ENCODE measurements at regions not wholly inside any gene's neighbourhood (a gene's known extent, or its start where the extent isn't known, plus 50 kb on each side); places are given as distances from the start of the nearest gene placed in this dataset.
"Not testable (repeated sequence)": the region's sequence is repeated elsewhere in the genome, so short reads cannot be mapped to it uniquely, and the experiment has no call there.

- Histone ChIP-seq H3K4me1 (ENCODE audit: control insufficient read depth, low read length) (no peaks in the 10 kb centered on the region), H3K4me2 (ENCODE audit: low read length) (no peak overlapping the region), H3K4me3 (ENCODE audit: low read length) (no peak overlapping the region), H3K79me2 (ENCODE audit: control insufficient read depth, low read length) (no peaks in the 10 kb centered on the region), H3K27ac (ENCODE audit: low read depth, low read length) (no peak overlapping the region), H3K9me2 (replicated peaks; ENCODE audit: control insufficient read depth, low read length) (no peaks in the 10 kb centered on the region), H3K9me3 (ENCODE audit: control insufficient read depth, insufficient read depth, low read length) (no peaks in the 10 kb centered on the region), H4K20me1 (ENCODE audit: control insufficient read depth, insufficient read depth, low read depth, low read length) (no peaks in the 10 kb centered on the region), H3K36me3 (ENCODE audit: control insufficient read depth, low read length) (no peaks in the 10 kb centered on the region), H3K27me3 (ENCODE audit: control insufficient read depth, low read length) (no peaks in the 10 kb centered on the region), H3F3A (ENCODE audit: control insufficient read depth, insufficient read depth) (no peaks in the 10 kb centered on the region)
- TF ChIP-seq CTCF (IDR thresholded peaks at IDR 0.05; ENCODE audit: low read depth, low read length, poor library complexity, severe bottlenecking), result no peak
- no peak for TF ChIP-seq EZH2phosphoT487 (IDR thresholded peaks at IDR 0.05; ENCODE audit: borderline replicate concordance, low read length)
Observed at GRCh38 chr13:103466761-103467160, 400.5 kb upstream of the SLC10A2 start.

- H3K36me3 ChIP-seq (ENCODE audit: control insufficient read depth, low read length); H3K4me1 ChIP-seq (ENCODE audit: control insufficient read depth, low read length); H3K27ac ChIP-seq (ENCODE audit: low read depth, low read length); H3K4me3 ChIP-seq (ENCODE audit: low read length); H3K9me2 ChIP-seq (replicated peaks; ENCODE audit: control insufficient read depth, low read length); H3K79me2 ChIP-seq (ENCODE audit: control insufficient read depth, low read length); H3K9me3 ChIP-seq (ENCODE audit: control insufficient read depth, insufficient read depth, low read length); H3F3A ChIP-seq (ENCODE audit: control insufficient read depth, insufficient read depth); H3K27me3 ChIP-seq (ENCODE audit: control insufficient read depth, low read length); H4K20me1 ChIP-seq (ENCODE audit: control insufficient read depth, insufficient read depth, low read depth, low read length); H3K4me2 ChIP-seq (ENCODE audit: low read length): not testable (repeated sequence)
Observed at GRCh38 chr13:103460246-103460645, 394.0 kb upstream of the SLC10A2 start.

- not testable (repeated sequence) for H3K9me2 ChIP-seq (replicated peaks; ENCODE audit: control insufficient read depth, low read length); H3K4me2 ChIP-seq (ENCODE audit: low read length); H3F3A ChIP-seq (ENCODE audit: control insufficient read depth, insufficient read depth); H3K27me3 ChIP-seq (ENCODE audit: control insufficient read depth, low read length); H3K4me3 ChIP-seq (ENCODE audit: low read length); H3K79me2 ChIP-seq (ENCODE audit: control insufficient read depth, low read length); H3K36me3 ChIP-seq (ENCODE audit: control insufficient read depth, low read length); H3K4me1 ChIP-seq (ENCODE audit: control insufficient read depth, low read length); H4K20me1 ChIP-seq (ENCODE audit: control insufficient read depth, insufficient read depth, low read depth, low read length); H3K27ac ChIP-seq (ENCODE audit: low read depth, low read length); H3K9me3 ChIP-seq (ENCODE audit: control insufficient read depth, insufficient read depth, low read length)
Observed at GRCh38 chr13:103457050-103457449, 390.8 kb upstream of the SLC10A2 start.

GRCh38 chr13:103451656-103452055 is 385.4 kb upstream of the SLC10A2 start:
- Histone ChIP-seq H3K27me3 (ENCODE audit: control insufficient read depth, low read length) (no peaks in the 10 kb centered on the region), H3K79me2 (ENCODE audit: control insufficient read depth, low read length) (no peaks in the 10 kb centered on the region), H3K4me2 (ENCODE audit: low read length) (no peak overlapping the region), H3K27ac (ENCODE audit: low read depth, low read length) (no peak overlapping the region), H3K9me3 (ENCODE audit: control insufficient read depth, insufficient read depth, low read length) (no peaks in the 10 kb centered on the region), H3F3A (ENCODE audit: control insufficient read depth, insufficient read depth) (no peaks in the 10 kb centered on the region), H4K20me1 (ENCODE audit: control insufficient read depth, insufficient read depth, low read depth, low read length) (no peaks in the 10 kb centered on the region), H3K36me3 (ENCODE audit: control insufficient read depth, low read length) (no peaks in the 10 kb centered on the region), H3K9me2 (replicated peaks; ENCODE audit: control insufficient read depth, low read length) (no peaks in the 10 kb centered on the region), H3K4me3 (ENCODE audit: low read length) (no peak overlapping the region), H3K4me1 (ENCODE audit: control insufficient read depth, low read length) (no peaks in the 10 kb centered on the region)
- TF ChIP-seq EZH2phosphoT487 (IDR thresholded peaks at IDR 0.05; ENCODE audit: borderline replicate concordance, low read length) (no peak), CTCF (IDR thresholded peaks at IDR 0.05; ENCODE audit: low read depth, low read length, poor library complexity, severe bottlenecking) (no peak)
